GM18511 (cell line): ENCODE measurements at regions not wholly inside any gene's neighbourhood (a gene's known extent, or its start where the extent isn't known, plus 50 kb on each side); places are given as distances from the start of the nearest gene placed in this dataset.
A peak's percentile ranks its signal among the peaks of the same experiment; 100 is the strongest.

Experiments
- ATAC-seq: cut with Tn5 transposase; IDR thresholded peaks from one replicate; pipeline ENCODE4 v1.9.1; 2021; ENCODE audit warnings: mild to moderate bottlenecking, moderate library complexity; ENCODE audit not compliant: unreplicated experiment

DNA sequence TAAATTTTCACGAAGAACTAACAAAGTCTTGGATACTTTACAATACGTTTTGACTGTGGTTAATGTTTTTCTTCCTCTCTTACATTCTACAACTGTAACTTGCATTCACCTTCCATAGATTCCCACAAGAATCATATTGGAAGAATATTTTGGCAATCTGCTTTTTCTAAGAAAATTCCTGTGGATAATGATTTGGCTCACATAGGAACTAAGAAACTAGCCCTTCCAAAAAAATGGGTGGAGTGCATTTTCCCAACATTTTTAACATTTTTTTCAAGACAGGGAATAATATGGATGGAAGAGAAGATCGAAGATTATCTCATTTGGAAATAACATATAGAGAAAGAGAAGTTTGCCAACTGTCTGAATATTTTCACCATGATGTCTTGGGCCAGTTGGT is 256.9 kb upstream of the POU2AF2 start:
- ATAC-seq: no peak

DNA sequence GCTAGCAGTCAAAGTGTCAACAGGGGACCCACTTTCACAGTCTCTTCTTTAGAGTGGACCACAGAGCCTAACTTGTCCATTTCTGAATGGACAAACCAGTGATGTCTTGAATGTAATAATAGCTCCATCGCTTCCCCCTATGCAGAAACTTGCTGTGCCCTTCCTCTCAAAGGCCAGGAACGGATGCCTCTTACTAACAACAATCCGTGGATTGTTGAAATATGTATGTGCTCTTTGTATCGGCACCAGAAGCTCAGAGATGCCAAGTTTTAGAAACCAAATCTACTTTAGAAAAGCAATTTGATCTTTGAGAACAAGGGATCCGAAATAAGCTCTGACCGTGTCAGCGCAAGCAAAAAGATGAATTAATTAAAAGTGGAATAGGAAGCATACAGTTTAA is 259.5 kb upstream of the POU2AF2 start:
- no peak for ATAC-seq

DNA sequence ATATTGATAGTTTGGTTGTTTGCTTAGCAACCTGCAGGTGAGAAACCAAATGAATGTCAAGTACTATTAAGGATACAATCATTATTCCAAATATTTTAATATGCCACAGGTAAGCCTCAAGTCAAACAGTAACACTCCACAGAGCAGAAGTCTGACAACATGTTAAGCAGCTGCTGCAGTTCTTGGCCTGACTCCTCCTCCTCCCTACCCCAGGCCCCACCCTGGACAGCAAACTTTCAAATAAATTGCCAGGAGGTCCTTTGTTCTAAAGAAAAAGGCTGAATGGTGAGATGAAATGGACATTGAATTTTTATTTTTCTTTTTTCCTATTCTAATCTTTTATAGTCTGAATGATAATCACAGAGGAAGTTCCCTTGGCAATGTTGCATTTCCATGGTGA is 260.0 kb upstream of the POU2AF2 start:
- no peak for ATAC-seq

DNA sequence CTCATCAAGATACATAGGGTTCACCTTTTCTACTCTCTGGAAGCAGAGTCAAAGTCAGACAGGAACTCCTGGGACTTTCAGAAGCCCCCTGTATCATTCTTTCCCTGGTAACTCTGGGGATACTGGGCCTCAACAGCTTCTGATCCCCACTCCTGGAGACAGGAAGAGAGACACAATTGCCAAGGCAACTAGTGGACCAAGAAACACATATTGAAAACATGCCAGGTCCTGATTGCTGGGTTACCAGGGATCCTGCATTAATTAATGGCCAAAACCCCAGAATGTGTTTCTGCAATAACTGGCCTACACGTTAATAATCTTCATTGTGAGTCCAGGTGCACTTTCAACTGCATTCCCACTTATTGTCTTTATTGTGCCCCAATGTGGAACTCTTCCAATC is 260.8 kb upstream of the POU2AF2 start:
- no peak for ATAC-seq

DNA sequence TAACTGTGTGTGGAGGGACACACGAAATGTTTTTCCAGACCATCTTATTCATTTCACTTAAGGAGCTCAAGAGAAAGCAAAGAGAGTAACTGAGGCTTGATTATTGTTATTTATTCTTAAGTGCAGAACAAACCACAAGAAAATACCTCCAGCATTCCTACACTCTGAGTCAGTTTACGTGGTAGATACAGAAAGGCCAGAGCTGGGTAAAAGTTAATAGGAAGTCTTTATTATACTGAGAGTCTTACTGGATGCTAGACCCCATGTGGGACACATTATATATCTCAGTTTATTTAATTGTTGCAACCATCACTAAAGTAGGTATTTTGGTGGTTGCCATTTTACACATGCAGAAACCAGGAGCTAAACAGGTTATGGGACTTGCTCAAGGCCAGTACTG is 261.4 kb upstream of the POU2AF2 start:
- ATAC-seq: no peak

DNA sequence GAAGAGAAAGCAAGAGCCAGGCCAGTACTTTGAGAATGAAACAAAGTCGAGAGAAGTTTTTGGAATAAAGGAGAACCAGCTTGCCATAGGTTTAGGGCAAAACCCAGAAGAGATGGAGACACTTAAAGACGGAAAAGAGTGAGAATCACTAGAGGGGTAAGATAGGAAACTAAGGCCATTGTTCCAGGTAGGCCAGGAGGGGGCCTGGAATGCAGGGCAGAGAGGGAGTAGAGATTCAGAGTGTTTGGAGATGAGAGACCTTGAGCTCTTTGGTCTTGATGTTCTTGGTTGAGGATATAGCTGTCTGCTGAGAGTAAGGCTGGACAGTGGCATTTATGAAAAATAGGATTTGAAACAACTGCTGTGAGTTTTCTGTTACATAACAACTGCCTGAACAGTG is 263.3 kb upstream of the POU2AF2 start:
- no peak for ATAC-seq

DNA sequence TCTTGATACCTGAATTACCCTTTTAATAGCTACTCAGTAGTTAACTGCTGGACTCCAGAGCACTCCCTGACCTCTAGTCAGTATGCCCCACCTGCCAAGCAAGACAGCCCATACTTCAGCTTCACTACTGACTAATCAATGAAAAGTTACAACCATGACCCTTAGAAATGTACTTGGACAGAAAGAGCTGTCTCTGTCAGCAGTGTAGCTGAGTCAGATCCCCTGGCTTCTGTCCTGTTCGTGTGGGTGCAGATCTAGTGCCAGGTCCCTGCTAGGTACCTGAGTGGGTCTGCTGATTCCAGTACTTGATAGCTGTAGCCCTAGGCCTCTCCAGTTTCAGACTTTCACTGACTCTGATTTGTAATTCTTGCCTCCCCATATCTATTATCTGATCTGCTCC is 265.8 kb upstream of the POU2AF2 start:
- ATAC-seq: no peak

DNA sequence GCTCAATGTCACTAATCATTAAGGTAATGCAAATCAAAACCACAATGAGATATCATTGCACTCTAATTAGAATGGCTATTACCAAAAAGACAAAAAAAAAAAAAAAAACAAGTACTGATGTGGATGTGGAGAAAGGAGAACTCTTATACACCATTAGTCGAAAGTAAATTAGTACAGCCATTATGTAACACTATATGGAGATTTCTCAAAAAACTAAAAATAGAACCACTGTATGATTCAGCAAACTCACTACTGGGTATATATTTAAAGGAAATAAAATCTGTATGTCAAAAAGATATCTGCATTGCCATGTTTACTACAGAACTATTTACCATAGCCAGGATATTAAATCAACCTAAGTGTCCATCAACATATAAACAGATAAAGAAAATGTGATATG is 265.4 kb upstream of the ARHGAP20 start:
- no peak for ATAC-seq

DNA sequence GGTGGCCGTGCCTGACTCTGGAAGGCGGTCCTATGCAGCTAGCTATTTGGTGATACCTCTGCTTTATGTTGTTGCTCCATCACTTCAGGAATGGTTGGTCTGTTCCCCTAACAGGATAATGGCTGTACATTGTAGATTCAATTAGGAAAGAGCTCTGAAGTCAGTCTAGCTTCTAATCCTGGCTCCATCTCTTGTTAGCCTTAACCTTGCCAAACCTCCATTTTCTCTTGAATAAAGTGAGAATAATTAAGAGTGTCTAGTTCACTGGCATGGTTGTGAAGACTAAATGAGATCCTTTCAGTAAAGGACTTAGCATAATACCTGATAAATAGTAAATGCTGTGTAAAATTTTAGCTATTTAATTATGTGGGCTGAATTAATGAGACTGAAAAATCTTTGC is 262.5 kb upstream of the ARHGAP20 start:
- ATAC-seq: no peak

DNA sequence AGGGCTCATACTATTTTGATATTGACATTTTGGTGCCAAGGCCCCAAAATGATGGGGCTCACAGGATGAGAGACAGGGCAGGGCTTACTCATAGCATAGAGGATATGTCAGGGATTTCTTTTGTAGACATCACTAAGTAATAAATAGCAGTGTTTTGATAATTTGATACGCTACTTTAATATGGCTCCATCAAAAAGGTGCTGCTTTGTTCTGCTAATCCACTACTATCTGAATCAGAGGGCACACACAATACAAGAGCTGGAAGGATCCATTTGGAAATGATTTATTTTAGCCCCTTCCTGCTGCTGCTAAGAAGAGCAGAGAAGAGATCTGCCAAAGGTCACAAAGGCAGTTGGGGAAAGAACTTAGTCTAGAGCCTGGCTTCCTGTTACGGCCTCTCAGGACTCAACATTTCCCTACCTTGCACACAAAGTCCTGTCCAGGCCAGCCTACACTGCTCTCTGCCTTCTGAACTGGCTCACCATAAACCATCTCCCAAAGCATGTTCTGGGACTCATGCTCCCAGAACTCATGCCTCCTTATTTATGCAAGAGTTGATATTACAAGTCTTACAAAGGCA is 261.3 kb upstream of the ARHGAP20 start:
- no peak for ATAC-seq

DNA sequence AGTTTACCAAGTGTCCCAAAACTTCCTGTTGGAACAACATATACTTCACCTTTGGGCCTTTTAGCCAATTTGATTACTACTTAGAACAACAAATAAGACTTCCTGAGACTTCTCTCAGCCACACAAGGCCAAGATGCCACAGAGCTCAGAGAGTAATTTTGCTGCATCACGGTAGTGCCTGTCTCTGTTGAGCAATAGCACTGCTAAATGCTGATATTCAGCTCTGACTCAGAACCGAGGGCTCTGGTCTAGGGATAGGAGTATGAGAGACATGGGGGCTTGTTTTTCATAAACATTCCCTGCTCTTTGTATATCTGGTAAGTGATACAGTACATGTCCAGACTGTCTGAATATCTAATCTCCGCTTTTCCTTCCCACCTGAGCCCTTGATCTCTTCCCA is 260.4 kb upstream of the ARHGAP20 start:
- no peak for ATAC-seq

DNA sequence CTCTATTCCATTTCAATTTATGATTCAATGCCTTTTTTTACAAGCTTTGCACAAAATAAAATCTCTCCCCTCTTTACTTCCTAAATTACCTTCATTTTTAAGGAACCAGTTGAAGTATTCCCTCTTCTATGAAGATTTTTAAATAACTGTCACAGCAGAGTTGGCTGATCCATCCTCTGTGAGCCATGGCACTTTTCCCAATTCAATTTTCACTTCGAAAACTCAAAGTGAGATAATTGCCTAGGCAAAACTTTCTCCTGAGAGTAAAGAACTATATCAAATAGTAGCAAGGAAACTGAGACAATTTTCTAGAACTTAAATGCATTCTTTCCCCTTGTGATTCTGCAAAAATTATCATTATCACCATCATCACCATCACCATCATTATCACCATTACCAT is 259.9 kb upstream of the ARHGAP20 start:
- ATAC-seq: no peak

DNA sequence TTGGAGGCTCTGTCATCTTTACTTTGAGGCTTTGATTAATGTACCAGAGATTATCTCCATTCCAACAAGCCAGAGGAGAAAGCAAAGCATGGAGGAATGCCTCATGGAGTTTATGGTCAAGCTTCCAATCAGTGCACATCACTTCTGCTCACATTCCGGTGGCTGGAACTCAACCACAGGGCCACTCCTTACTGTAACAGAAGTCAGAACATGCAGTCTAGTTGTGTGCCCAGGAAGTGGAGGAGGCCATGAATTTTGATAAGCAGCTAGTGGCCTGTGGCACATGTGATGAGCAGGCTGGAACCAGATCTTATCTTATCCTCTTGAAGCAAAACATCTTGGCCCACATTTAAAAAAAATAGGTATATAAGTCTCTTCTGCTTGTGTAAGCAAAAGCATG is 258.9 kb upstream of the ARHGAP20 start:
- ATAC-seq: no peak

DNA sequence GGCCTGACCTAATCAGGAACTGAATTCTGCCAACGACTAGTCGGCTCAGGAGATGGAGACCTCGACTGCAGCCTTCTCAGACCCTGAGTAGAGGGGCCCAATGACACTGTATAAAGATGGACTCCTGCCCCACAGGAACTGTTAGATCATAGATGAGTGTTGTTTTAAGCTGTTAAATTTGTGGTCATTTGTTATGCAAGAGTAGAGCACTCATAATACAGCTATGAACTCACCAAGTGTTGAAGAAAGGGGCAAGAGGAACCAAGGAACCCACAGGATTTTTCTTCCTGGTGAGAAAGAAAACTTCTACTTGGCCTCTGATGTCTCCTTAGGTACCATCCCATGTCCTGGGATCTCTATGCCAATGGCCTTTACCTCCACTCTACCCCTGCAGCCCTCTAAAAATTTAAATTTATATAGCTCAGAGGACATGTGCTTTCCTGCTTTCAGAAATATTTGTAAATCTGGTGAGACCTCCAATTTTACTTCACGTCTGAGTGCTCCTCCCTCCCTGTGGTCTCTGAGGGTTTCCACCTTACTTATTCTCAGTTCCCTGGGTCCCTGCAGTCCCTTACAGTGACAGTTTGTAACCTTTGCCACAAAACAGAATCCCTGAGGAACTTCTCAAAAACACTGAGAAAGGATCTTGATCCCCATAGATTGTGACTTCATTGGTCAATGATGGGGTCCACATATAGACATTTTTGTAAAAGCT is 256.3 kb upstream of the ARHGAP20 start:
- ATAC-seq: no peak

DNA sequence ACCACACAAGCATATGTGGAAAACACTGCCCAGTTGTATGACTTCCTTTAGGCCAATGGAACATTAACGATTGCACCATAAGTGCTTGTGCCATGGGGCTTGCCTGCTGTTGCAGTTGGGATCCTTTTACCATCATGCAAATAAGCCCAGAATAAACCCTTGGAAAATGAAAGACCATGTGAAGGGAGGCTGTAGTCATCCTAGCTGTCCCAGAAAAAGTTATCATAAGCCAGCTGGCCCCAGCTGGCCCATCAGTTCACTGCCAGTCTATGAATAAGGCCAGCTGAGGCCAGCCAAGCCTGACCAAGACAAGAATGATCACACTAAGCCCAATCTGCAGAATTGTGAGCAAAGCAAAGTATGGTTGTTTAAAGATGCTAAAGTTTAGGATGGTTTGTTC is 253.9 kb upstream of the ARHGAP20 start:
- no peak for ATAC-seq

DNA sequence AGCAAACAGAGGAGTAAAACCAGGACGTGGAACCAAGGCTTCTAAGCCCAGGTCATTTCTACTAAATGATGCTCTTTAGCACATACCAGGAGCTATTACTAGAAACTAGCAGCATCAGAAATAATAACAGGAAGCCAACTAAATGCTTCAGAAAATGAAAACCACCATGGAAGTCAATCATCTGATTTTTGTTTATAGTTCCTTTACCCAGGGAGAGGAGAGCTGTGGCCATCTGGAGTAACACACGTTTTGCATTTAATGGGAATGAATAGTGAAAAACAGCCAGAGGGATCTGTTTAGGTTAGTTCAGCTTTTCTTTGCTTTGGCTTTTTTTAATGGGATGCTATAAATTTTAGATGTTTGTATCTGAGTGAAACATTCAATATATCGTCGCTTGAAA is 250.7 kb upstream of the ARHGAP20 start:
- no peak for ATAC-seq

DNA sequence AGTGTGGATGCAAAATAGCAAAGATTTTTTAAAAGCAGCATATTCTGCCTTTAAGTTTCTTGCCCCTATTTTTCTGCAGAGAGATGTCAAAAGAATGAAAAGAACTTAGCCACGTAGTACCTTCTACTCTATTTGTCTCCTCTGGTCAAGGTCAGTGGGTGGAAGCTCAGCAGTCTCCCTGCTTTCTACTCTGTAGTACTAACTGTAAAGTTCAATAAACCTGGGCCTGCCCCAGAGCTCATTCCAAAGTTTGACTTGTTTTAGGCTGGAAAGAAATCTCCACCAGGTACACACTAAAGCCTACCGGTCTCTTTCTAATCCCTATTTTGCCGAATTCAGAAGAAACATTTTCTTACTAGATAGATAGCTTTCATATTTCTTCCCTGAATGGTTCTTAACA is 247.9 kb upstream of the ARHGAP20 start:
- ATAC-seq: no peak

DNA sequence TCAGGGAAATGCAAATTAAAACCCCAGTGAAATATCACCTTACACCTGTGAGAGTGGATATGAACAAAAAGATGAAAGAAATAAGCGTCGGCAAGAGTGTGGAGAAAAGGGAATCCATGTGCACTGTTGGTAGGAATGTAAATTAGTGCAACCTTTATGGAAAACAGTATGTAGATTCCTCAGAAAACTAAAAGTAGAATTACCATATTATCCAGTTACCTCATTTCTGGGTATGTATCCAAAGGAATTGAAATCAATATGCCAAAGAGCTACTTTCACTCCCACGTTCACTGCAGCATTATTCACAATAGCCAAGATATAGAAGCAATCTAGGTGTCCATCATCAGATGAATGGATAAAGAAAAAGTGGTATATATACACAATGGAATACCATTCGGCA is 246.0 kb upstream of the ARHGAP20 start:
- no peak for ATAC-seq

DNA sequence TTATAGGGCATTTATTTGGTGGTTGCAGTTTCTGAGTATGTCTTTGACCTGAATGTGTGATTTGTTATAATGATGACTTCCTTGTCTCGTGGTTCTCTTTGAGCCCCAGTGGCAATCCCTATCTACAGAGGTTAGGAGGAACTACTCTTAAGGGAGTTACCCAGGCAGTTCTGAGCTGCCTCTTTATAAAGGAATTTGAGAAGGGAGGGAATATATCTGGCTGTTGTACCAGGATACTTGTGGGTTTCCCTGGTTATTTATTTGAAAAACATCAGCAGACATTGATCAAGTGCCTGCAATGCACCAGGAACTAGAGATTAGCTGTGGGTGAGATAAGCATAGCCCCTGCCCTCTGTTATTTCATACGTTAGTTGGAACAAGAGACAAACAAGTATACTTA is 243.5 kb upstream of the ARHGAP20 start:
- no peak for ATAC-seq

DNA sequence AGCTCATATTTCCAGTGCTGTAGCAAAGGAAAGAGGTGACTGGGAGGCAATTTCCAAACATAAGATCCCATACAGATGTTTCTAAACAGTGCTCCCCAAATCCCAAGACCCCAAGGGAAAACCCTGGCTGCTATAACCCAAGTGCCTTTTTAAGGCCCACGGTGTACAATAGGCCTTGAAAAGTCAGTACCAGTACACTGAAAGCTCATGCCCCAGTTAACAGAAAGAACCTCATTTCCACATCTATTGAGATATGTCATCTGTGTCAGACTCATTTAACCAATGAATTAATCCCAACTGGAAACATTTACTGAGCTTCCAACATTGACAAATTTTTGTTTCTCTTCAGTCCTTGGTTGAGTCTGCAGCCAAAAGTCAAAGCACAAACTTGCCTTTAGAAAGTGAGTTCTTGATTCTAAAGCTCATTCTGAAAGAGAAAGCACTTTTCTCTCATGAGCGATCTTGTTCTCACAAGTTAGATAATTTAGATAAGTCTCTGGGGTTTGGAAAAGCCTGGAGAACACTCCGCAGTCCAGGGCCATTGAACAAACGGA is 239.8 kb upstream of the ARHGAP20 start:
- peak; percentile 41 for ATAC-seq

DNA sequence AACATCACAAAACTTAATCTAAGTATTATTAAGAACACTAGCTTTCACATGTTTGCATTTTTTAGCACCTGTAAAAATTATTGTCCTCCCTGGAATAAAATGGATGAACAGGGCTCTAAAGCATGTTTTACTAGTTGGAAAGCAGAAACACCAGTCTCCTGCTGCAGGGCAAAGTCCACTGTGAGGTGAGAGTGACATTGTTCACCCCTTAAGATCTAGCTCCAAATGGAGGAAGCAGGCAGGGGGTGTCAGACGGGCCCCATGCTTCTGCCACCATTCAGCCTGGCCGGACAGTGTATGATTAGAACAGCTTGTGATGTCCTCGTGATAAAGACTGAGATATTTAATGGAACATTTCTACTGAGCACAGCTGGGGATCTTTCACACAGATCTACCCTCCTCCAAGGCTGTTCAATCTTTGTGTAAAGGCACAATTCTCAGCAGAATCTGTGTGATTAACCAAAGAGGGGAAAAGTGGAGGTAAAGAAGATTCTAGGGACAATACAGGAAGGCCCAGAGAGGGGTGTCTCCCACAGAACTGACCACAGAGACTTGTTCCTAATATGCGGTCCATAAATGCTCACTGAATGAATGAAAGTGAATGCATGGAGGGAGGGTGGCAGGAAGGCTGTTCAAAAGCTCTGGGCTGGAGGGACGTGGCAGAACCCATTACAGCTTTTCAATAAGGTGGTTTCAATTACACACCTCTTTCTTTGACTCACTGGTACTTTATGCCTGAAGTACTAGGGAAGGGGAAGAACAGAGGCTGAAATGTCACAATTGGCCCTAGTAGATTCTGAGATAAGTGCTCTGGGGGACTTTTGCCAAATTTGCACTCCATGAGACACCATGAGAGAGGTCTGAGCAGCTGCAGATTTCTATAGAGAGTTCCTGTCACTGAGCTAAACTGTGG is 239.1 kb upstream of the ARHGAP20 start:
- ATAC-seq: peak; percentile 57

DNA sequence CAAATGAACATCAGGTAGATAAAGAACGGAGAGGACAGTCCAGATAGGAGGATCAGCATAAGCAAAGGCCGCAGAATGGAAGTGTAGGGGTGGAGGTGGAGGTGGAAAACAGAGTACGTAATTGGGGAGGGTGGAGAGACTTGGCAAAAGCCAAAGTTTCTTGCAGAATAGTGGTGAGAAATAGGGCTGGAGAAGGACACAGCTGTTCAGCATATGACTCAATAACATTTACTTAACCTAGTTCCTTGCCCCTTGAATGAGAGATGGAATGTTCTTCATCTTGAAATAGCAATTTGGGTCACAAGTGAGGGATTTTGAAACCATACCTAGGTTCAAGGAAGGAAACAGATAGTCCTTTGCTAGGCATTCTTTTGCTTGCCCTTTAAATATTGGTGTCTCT is 235.9 kb upstream of the ARHGAP20 start:
- no peak for ATAC-seq
